SK-N-SH treated with all-trans-retinoic acid at 6 μM for 48 hours (cell line): ENCODE measurements at regions not wholly inside any gene's neighbourhood (a gene's known extent, or its start where the extent isn't known, plus 50 kb on each side); places are given as distances from the start of the nearest gene placed in this dataset.

Experiments
- ARNTL ChIP-seq: fragments of 450-650 bp; formaldehyde crosslinking; IDR thresholded peaks from 2 replicates; pipeline ENCODE4 v1.5.0; 2020; ENCODE audit warnings: low read depth, mild to moderate bottlenecking, moderate library complexity, borderline replicate concordance
- BACH2 ChIP-seq: fragments of 250-450 bp; sonication (Bioruptor Pico); IDR thresholded peaks from 2 replicates; pipeline ENCODE4 v1.9.0; 2021; ENCODE audit warnings: mild to moderate bottlenecking, borderline replicate concordance
- ESRRG ChIP-seq: fragments of 250-450 bp; sonication (Bioruptor Pico); IDR thresholded peaks from 2 replicates; pipeline ENCODE4 v1.6.1; 2021; ENCODE audit warnings: mild to moderate bottlenecking
- GLIS3 ChIP-seq: fragments of 250-450 bp; sonication (Bioruptor Pico); IDR thresholded peaks from 2 replicates; pipeline ENCODE4 v1.5.0; 2020; ENCODE audit warnings: mild to moderate bottlenecking, moderate library complexity
- ISL1 ChIP-seq: fragments of 250-450 bp; sonication (Bioruptor Pico); IDR thresholded peaks from 2 replicates; pipeline ENCODE4 v2.1.2; 2022; ENCODE audit warnings: mild to moderate bottlenecking, moderate library complexity
- OSR1 ChIP-seq: fragments of 250-450 bp; sonication (Bioruptor Pico); IDR thresholded peaks from 2 replicates; pipeline ENCODE4 v1.8.0; 2022; ENCODE audit warnings: moderate library complexity, mild to moderate bottlenecking, inconsistent platforms
- PATZ1 ChIP-seq: fragments of 250-450 bp; sonication (Bioruptor Pico); IDR thresholded peaks from 2 replicates; pipeline ENCODE4 v1.8.0; 2020; ENCODE audit warnings: mild to moderate bottlenecking, moderate library complexity, borderline replicate concordance
- RARB ChIP-seq: fragments of 250-450 bp; sonication (Bioruptor Pico); IDR thresholded peaks from 2 replicates; pipeline ENCODE4 v1.8.0; 2021; ENCODE audit warnings: mild to moderate bottlenecking, moderate library complexity
- TOX ChIP-seq: fragments of 250-450 bp; sonication (Bioruptor Pico); IDR thresholded peaks from 2 replicates; pipeline ENCODE4 v1.8.0; 2021; ENCODE audit warnings: mild to moderate bottlenecking, moderate library complexity, borderline replicate concordance
- ZFP30 ChIP-seq: fragments of 450-650 bp; formaldehyde crosslinking; IDR thresholded peaks from 2 replicates; pipeline ENCODE4 v1.5.0; 2022; ENCODE audit warnings: mild to moderate bottlenecking, moderate library complexity
- ZNF565 ChIP-seq: fragments of 450-650 bp; formaldehyde crosslinking; conservative IDR thresholded peaks from 2 replicates; pipeline ENCODE4 v1.5.0; 2020; ENCODE audit warnings: low read depth, mild to moderate bottlenecking, moderate library complexity

GRCh38 chr7:42483886-42484285, 246.9 kb upstream of the GLI3 start:
- TF ChIP-seq ARNTL (CRISPR knock-in tag) (no peak), BACH2 (CRISPR knock-in tag) (no peak), ESRRG (CRISPR knock-in tag) (no peak), RARB (CRISPR knock-in tag) (no peak), TOX (CRISPR knock-in tag) (no peak), OSR1 (CRISPR knock-in tag) (no peak), PATZ1 (CRISPR knock-in tag) (no peak), GLIS3 (CRISPR knock-in tag) (no peak), ZNF565 (CRISPR knock-in tag) (no peak), ISL1 (CRISPR knock-in tag) (no peak), ZFP30 (no peak)
